ENCODE measurements at regions not wholly inside any gene's neighbourhood (a gene's known extent, or its start where the extent isn't known, plus 50 kb on each side); places are given as distances from the start of the nearest gene placed in this dataset.
A peak's percentile ranks its signal among the peaks of the same experiment; 100 is the strongest.

GRCh38 chr3:16809482-16809881 lies 75.3 kb upstream of the PLCL2 start:
- DNase-seq (ENCODE audit: low read depth) = no peak

DNA sequence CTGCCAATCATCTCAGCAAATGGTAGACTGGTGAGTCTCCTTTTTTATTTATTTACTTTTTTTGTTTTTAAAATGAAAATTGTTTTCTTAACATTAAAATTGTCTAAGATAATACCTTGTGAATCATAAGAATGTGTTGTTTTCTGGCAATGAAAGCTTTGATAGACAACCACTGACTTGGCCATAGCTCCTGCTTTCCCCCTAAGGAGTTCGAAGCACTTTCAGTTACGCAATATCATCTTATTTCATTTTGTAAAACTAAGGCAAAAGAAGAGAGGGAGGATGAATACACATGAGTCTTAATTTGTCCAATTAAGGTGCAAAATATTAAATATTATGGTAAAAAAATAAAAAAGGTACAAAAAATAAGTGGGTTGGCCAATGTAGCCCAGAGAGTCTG lies 74.8 kb upstream of the PLCL2 start:
- DNase-seq (ENCODE audit: low read depth) = no peak

DNA sequence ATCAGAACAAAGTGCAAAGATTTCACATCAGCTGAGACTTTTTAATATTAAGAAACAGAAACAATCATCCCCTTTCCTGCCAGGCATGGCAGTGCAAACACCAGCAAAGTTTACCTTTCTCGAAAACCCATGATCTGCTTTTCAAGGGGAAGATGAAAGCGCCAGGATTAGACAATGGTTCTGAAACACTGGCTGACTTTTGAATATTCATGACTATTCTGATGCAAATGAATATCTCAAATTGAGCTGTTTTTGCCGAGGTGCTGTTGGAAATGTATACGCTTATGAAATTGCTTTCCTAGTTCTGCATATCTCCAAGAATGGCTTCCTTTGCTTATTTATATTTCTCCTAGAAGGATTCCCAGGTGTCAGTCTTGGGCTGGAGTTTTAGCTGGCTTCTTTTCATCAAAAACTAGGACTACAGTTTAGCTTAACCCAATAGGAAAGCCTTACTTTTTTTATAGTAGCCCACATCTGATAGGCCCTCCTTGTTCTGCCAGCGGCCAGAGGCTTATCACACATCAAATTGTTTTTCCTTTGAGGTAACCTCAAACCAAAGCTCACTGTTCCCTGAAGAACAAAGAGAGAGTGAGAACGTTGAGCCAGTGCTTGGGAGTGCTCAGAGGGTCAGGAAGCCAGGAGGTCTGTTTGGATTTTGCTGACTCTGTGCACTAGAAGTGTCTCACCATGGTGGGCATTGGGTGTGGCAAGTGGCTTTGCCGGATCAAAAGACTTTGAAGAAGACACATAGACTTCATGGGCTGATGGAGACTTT lies 74.0 kb upstream of the PLCL2 start:
- DNase-seq (ENCODE audit: low read depth) = no peak

GRCh38 chr3:16811950-16812349 lies 72.8 kb upstream of the PLCL2 start:
- no peak for DNase-seq (ENCODE audit: low read depth)

DNA sequence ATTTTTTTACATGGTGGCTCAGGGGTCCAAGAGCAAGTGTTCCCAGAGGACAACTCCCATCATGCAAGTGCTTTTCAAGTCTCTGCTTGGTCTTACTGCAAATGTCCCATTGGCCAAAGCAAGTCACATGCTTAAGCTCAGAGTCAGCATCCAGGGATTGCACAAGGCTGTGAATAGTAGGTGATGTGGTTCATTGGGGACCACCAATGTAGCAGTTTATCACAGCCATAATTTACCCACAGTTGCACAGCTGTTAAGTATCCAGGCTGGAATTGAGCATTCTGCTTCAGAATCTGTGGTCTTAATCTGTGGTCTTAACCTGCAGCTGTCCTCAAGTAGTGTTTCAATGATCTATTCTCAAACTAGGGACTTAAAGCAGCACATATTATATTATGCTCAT lies 71.4 kb upstream of the PLCL2 start:
- no peak for DNase-seq (ENCODE audit: low read depth)

DNA sequence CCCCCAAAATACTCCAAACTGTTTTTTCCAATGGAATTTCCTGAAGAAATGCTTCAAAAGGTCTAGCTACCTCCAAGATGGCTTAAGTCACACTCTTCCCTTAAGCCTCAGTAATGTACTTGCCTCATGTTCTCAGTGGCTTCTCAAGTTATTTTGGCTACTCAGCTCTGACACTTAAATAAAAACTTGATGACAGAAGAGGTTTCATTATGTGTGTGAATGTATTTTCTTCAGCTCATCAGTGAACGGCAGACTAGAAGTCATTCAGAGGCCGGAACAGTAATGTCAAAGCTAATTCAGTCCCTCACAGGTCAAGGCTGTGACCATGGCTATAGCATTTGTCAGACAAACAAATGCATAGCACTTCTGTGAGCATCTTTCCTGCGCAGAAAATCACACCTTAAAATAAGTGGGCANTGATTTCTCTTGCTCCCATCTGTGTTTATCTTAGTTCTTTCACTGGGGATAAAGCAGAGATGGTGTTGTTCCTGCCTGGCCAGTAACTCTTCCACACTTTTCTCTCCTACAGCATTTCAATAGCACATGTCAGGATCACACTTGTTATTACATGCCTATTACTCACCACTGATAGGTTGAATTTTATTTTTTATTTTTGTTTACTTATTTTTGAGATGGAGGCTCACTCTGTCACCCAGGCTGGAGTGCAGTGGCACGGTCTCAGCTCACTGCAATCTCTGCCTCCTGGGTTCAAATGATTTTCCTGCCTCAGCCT lies 68.5 kb upstream of the PLCL2 start:
- DNase-seq (ENCODE audit: low read depth) = no peak

GRCh38 chr3:16817197-16817596 lies 67.6 kb upstream of the PLCL2 start:
- no peak for DNase-seq (ENCODE audit: low read depth)

GRCh38 chr3:16818194-16818593 lies 66.6 kb upstream of the PLCL2 start:
- DNase-seq (ENCODE audit: low read depth) = no peak

DNA sequence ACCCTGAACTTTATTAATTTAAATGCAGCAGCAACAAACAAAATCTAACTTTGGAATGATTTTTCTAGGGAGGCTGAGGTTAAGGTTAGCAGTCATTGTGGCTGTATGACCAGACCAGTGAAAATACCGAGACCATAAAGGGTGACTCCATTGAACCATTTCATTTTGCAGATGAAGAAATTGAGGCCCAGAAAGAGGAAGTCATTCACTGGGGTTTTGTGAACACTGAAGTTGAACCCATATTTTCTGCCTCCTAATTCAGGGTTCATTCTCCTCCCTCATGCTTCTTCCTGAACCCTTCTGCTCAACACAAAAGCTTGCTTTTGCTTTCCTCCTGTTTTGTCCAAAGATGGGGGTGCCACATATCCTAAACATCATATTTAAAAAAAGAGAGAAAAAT lies 65.8 kb upstream of the PLCL2 start:
- DNase-seq (ENCODE audit: low read depth) = no peak

DNA sequence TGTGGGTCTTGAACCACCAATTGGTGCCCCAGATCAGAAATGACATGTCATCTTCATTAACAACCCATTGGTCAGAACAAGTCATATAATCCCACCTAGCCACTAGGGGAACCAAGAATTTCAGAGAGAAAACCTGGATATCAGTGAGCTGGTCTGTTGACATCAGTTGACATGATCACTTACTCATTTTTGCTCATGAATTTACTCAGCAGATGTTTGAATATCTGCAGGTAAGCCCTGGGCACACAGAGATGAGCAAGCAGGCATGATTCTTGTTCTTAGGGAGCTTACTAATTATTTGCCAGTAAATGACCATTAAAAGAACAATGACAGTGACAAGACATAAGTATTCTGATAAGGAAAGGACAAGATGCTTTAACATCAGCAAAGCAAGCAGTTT lies 64.3 kb upstream of the PLCL2 start:
- DNase-seq (ENCODE audit: low read depth) = no peak

DNA sequence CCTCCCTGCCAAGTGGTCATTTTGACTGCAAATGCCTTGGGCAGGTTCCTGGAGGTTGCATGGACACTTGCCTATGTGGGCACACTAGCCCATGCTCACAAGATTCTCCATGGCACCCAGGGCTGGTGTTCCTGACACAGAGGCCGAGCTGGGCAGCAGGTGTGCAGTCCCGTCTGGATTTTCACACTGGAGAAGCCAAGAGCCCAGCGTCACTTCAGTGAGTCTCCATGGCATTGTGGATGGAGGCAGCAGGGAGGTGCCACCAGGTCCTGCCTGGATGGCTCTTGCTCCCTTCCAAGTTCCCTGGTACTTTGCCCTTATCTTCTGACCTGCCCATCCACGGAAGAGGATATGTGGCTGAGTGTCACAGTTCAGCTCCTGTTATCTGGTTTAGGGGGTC lies 63.7 kb upstream of the PLCL2 start:
- no peak for DNase-seq (ENCODE audit: low read depth)

DNA sequence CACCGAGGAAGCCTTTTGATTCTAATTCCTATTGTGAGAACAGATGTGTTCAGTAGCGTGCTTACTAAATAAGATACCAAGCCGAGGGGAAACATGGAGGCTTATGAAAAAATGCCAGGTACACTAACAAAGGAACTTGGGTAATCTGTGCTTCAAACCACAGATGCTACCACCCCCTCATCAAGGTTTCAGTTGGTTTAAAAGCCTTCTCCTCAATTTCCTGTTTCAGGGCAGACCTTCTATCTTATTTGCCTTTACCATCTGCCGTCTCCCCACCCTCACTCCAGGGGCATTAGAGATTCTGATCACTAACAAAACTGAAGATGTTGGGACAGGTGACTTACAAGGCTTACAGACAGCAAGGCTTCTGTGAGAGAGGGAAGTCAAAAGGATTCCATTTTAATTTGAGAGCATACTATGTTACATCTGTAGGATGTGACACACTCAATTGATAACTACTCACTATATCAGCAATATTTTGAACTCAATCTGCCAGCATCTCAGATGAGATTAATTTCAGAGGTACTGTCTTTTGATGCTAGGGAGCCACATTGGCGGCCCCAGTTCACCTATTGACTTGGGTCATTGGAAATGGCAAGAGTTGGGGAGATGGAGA lies 60.6 kb upstream of the PLCL2 start:
- DNase-seq (ENCODE audit: low read depth) = no peak

DNA sequence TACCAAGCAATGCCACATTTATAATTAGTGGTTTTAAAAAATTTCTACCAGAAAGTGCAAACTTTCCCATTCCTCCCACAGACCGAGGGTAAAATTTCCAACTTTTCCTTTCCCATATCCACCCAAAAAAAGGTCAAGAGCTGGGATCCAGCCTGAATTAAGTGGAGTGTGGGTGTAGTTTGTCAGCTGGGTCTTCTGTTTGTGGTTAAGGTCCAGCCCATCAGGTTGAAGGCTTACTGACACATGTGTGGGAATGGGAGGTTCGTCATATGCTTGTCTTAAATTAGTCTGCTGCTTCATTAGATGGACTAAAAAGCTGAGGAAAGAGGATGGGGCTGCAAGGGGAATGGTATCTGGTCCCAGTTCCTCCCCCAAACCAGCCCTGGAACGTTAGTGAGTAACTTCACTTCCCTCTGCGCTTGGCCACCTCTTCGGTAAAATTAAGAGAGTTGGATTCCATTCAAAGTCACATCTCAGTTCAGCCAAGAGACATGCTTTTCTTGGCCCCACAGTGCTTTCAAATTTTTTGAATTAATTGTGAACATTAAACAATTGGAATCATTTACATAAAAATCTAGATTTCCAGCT lies 59.0 kb upstream of the PLCL2 start:
- DNase-seq (ENCODE audit: low read depth) = no peak

GRCh38 chr3:16828815-16829214 lies 55.9 kb upstream of the PLCL2 start:
- DNase-seq (ENCODE audit: low read depth) = peak; percentile 47

DNA sequence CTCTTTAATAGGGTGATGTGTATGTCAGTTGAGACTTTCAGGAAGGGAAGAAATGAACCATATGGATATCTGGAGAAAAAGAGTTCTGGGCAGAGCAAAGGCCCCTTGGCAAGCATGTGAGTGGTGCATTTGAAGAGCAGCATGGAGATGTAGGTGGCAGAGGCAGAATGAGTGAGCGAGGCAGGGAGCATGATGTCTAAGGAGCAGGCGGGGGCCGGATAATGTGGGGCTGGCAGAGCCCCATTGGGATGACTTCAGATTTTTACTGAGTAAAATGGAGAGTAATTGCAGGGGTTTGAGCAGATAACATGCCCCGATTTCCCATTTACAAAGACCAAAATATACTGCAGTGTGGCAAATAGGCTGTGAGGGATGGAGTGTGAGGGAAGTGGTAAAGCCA lies 52.9 kb upstream of the PLCL2 start:
- DNase-seq (ENCODE audit: low read depth) = no peak

DNA sequence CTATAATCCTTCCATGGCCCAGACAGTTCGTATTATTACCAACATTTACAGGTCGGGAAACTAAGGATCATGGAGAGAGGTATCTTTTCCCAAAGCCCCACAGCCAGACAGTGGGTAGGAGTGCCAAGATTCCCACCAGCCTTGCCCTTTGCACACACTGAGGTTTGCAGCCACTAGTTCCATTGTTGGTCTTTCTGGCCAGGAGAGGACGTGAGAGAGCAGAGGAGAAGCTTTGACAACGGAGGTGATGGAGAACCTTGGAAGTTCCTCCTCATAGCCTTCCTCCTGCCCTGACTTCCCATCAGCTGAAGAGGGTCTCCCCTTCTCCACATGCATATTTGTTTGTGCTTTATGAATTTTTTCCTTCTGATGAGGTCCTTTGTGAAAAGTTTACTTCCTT lies 50.5 kb upstream of the PLCL2 start:
- no peak for DNase-seq (ENCODE audit: low read depth)

DNA sequence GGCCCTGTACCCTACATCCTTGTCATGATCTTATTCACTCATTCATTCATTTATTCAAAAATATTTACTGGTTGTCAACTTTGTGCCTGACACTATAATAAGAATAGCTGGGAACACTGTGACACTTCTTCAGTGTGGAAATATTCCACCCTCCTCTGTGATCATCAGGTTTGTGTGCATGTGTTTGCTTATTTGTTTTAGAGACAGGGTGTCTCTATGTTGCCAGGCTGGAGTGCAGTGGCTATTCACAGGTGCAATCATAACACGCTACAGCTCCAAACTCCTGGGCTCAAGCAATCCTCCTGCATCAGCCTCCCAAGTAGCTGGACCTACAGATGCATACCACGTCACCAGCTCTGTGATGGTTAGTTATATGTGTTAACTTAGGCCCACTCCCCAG lies 50.0 kb upstream of the PLCL2 start:
- DNase-seq (ENCODE audit: low read depth) = no peak

All from fibroblast of the conjunctiva (primary cell).